ENCODE measurements at regions not wholly inside any gene's neighbourhood (a gene's known extent, or its start where the extent isn't known, plus 50 kb on each side); places are given as distances from the start of the nearest gene placed in this dataset.

DNA sequence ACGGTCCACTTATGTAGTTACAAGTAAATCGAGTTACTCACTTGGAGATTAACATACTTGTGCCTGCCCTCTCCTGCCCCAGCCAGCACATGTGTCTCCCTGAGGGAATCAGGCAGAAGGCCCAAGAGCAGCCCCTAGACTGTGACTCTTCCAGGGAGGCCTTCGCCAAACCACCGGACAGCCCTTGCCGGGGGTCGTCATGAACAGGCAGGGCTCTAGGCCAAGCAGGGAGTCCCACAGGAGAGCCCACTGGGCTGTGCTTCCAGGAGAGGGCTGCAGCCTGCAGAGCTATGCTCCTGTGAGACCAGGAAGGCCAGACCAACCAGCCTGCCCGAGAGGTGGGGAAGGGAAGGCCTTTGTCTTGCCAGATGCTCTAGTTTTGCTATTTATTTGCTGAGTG, 283.3 kb downstream of the FOXO1 start:
- TF ChIP-seq SP3 (tag by site-specific recombination; IDR thresholded peaks at IDR 0.05): no peak
- TF ChIP-seq ZNF274 (IDR thresholded peaks at IDR 0.05; ENCODE audit: low read length): no peak
- no peak for TF ChIP-seq ZNF274 (tag by site-specific recombination; IDR thresholded peaks at IDR 0.05; ENCODE audit: borderline replicate concordance)
- no peak for TF ChIP-seq CTCF (tag by site-specific recombination; IDR thresholded peaks at IDR 0.05)
- TF ChIP-seq ZEB2 (tag by site-specific recombination; IDR thresholded peaks at IDR 0.05): no peak
- TF ChIP-seq, protein P1, sequence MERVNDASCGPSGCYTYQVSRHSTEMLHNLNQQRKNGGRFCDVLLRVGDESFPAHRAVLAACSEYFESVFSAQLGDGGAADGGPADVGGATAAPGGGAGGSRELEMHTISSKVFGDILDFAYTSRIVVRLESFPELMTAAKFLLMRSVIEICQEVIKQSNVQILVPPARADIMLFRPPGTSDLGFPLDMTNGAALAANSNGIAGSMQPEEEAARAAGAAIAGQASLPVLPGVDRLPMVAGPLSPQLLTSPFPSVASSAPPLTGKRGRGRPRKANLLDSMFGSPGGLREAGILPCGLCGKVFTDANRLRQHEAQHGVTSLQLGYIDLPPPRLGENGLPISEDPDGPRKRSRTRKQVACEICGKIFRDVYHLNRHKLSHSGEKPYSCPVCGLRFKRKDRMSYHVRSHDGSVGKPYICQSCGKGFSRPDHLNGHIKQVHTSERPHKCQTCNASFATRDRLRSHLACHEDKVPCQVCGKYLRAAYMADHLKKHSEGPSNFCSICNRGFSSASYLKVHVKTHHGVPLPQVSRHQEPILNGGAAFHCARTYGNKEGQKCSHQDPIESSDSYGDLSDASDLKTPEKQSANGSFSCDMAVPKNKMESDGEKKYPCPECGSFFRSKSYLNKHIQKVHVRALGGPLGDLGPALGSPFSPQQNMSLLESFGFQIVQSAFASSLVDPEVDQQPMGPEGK (tag by site-specific recombination; IDR thresholded peaks at IDR 0.05): no peak
- no peak for TF ChIP-seq YY1 (tag by site-specific recombination; IDR thresholded peaks at IDR 0.05)
- no peak for TF ChIP-seq ZSCAN18 (tag by site-specific recombination; IDR thresholded peaks at IDR 0.05)
- TF ChIP-seq ZNF610 (tag by site-specific recombination; IDR thresholded peaks at IDR 0.05; ENCODE audit: borderline replicate concordance): no peak
- TF ChIP-seq ZSCAN16 (tag by site-specific recombination; IDR thresholded peaks at IDR 0.05): no peak
- TF ChIP-seq ZBTB8A (tag by site-specific recombination; IDR thresholded peaks at IDR 0.05): no peak
- TF ChIP-seq MEIS1 (CRISPR knock-in tag; IDR thresholded peaks at IDR 0.05; ENCODE audit: borderline replicate concordance): no peak
- no peak for TF ChIP-seq ZFHX2 (tag by site-specific recombination; conservative IDR thresholded peaks at IDR 0.05)
- no peak for TF ChIP-seq ZNF416 (tag by site-specific recombination; IDR thresholded peaks at IDR 0.05)
- TF ChIP-seq ZNF426 (tag by site-specific recombination; IDR thresholded peaks at IDR 0.05): no peak
